Loucy (cell line): ENCODE measurements at regions not wholly inside any gene's neighbourhood (a gene's known extent, or its start where the extent isn't known, plus 50 kb on each side); places are given as distances from the start of the nearest gene placed in this dataset.

Source experiments
- CTCF ChIP-seq: fragments of 200-600 bp; sonication (generic); conservative IDR thresholded peaks from 2 replicates; pipeline ENCODE4 v1.5.1; 2014; ENCODE audit warnings: mild to moderate bottlenecking, antibody characterized with exemption, low read length
- EZH2phosphoT487 ChIP-seq: fragments of 200-600 bp; IDR thresholded peaks from 2 replicates; pipeline ENCODE4 v1.6.1; 2018; ENCODE audit warnings: antibody characterized with exemption, mild to moderate bottlenecking, moderate library complexity, borderline replicate concordance

DNA sequence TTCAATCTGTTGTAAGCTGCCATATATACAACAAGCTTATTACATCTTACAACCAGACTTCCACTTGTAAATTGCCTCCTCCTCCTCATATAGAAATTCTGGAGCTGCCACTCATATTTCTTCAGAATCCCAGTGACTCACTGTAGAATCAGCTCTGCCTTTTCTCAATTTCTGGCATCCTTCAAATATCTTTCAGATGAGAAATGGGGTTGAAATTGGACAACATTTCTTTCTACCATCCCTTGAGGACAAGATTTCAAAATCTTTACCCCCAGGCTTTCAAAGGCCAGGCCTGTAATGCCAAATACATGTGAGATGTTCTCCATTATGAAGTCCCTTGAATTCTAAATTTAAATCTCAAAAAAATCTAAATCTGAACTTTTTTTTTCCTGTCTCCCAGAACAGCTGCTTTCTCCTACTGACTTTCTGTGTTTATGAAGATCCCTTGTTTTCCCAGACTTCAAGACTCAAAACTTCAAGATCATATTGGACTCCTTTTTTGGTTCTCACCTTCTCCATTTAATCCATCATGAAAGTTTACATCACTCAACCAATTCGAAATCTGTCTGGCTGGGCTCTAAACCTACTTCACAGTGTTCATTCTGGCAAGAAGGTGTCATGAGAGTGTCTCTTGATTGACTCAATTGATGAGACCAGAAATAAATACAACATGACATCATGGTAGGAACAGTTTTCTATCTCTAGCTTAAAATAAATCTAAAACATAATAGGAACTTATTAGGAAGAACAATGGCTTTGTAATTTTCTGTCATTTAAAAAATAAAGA, 109.8 kb downstream of the HMHB1 start:
- TF ChIP-seq CTCF (no peak), EZH2phosphoT487 (no peak)
